ENCODE measurements at regions not wholly inside any gene's neighbourhood (a gene's known extent, or its start where the extent isn't known, plus 50 kb on each side); places are given as distances from the start of the nearest gene placed in this dataset.
"Not testable (repeated sequence)": the region's sequence is repeated elsewhere in the genome, so short reads cannot be mapped to it uniquely, and the experiment has no call there.

DNA sequence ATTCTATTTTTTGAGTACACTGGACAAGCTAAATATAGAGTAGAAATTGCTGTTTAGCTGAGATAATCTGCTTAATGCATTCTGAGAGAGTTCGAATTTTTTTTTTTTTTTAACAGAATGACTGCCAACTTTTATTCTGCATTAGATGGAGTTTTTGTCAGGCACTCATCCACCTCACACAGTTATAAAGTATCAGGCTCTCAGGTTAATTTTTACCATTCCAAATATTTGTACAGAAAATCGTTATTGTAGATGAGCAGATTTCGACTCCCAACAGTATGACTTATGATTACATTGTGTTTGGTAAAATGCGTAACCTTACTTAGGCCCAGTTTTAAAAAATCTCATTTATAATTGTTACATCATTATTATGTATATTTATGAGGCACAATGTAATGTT, 1731.0 kb downstream of the GRIK2 start:
- Histone ChIP-seq H3K9ac (ENCODE audit: low read depth, low read length) (no peak overlapping the region), H3K9me3 (ENCODE audit: control insufficient read depth, insufficient read depth, low read length) (no peaks in the 10 kb centered on the region), H3K36me3 (ENCODE audit: insufficient read depth, low read length) (no peaks in the 10 kb centered on the region)

DNA sequence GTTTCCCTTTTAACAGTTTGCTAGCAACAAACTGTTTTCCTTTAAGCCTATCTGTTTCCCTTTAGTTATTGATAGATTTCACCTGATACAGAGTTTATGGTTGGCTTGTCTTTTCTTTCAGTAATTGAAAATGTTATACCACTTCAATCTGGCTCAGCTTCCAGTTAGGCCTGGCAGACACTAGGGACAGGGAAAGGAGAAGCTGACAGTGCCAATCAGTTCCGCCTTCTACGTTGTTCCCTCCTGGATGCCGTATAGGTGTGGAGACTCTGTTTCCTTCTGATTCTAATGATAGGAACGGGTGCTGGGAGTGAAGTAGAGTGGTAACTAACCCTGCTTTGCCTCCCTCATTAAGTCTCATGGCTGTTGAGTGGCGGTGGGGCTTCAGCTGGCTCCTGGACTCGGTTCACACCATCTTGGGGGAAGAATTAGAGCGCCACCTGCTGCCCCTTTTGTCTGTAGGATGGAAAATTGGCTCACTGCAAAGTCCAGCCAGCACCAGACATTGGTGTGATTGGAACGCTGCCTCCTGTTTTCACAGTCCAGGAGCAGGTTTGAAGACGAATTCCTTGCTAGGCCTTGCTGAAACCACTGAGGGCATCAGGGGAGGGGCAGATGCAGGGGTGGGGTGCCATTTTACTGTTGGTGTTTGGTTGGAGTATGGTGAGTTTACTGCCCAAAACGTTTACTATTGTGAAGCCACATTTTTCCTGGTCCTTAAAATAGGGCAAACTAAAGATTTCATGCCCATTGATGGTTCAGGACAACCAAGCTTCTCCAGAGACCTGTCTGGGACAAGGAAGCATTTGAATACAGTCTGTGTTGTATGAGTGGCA, 1729.5 kb downstream of the GRIK2 start:
- Histone ChIP-seq H3K9me3 (ENCODE audit: control insufficient read depth, insufficient read depth, low read length) (no peaks in the 10 kb centered on the region), H3K9ac (ENCODE audit: low read depth, low read length) (no peak overlapping the region), H3K4me1 (ENCODE audit: insufficient read depth, low read length) (no peaks in the 10 kb centered on the region), H3K36me3 (ENCODE audit: insufficient read depth, low read length) (no peaks in the 10 kb centered on the region)

More for the DNA sequence above, 1731.0 kb downstream of the GRIK2 start:
- no peaks in the 10 kb centered on the region for H3K4me1 ChIP-seq (ENCODE audit: insufficient read depth, low read length)

DNA sequence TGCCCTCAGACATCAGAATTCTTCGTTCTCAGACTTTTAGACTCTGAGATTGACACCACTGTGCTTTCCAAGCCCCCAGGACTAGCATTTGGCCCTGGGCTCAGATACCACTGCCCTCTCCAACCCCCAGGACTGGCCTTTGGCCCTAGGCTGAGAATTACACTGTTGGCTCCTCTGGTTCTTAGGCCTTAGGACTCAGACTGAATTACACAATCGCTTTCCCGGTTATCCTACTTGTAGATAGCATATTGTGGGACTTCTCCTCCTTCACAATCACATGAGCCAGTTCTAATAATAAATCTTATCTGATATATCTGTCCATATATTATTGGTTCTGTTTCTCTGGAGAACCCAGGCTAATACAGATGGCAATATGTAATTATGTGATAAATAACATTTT, 1725.5 kb downstream of the GRIK2 start:
- no peaks in the 10 kb centered on the region for H3K9me3 ChIP-seq (ENCODE audit: control insufficient read depth, insufficient read depth, low read length)
- H3K4me1 ChIP-seq (ENCODE audit: insufficient read depth, low read length) = no peaks in the 10 kb centered on the region
- no peaks in the 10 kb centered on the region for H3K36me3 ChIP-seq (ENCODE audit: insufficient read depth, low read length)

DNA sequence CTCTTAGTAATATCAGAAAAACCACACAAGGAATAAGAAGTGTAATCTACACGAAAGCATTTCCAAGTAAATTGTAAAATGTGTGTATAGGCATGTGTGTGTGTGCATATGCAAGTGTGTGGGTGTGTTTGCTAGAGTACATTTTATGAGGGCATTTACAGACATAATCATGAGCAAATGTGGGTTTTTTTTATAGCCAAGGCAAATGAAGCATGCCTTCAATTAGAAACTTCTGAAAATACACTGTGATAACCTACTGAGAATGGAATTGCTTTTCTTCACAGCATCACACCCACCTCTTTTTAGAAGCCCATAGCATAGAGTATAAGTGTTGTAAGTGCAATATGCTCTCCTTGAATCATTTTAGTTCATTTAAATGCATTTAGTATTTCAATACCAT, 1721.1 kb downstream of the GRIK2 start:
- Histone ChIP-seq H3K9me3 (ENCODE audit: control insufficient read depth, insufficient read depth, low read length) (no peaks in the 10 kb centered on the region), H3K9ac (ENCODE audit: low read depth, low read length) (no peak overlapping the region), H3K36me3 (ENCODE audit: insufficient read depth, low read length) (no peaks in the 10 kb centered on the region), H3K4me1 (ENCODE audit: insufficient read depth, low read length) (no peaks in the 10 kb centered on the region)

More for the DNA sequence above, 1725.5 kb downstream of the GRIK2 start:
- H3K9ac ChIP-seq (ENCODE audit: low read depth, low read length) = no peak overlapping the region

DNA sequence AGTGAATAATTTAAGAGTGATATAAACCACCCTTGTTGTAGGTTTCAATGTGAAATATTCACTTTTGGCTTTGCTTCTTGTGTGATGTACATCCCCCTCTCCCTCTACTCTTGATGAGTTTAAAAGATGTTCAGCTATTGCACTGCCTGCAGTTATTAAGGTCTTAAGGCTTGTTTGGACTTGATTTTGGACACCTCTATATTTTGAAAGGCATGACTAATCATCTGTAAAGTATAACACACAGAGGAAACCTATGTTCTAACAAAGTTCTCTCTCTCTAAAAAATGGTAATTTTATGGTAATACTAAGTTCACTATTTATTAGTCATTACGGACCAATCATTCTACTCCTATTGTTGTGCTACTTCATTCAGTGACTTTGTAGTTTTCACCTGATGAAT, 1719.9 kb downstream of the GRIK2 start:
- Histone ChIP-seq H3K9ac (ENCODE audit: low read depth, low read length) (no peak overlapping the region), H3K36me3 (ENCODE audit: insufficient read depth, low read length) (no peaks in the 10 kb centered on the region), H3K4me1 (ENCODE audit: insufficient read depth, low read length) (no peaks in the 10 kb centered on the region), H3K9me3 (ENCODE audit: control insufficient read depth, insufficient read depth, low read length) (no peaks in the 10 kb centered on the region)

DNA sequence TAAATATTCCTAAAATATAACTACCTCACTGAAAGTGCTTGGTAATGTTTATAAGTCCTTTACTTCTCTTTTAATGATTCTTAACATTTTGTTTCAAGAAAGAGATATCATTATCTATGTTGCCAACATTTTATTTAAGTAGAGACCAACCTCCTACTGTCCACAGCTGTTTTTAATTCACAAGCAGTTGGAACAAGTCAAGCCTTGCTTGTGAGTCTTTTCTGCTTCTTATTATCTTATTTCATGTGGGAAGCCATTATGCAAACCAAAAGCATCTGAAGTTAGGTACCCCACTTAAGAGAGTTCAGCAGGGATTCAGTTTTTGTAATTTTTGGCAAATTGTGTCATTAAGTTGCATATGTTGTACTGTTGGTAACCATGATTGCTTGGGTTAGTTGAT, 1714.5 kb downstream of the GRIK2 start:
- Histone ChIP-seq H3K9me3 (ENCODE audit: control insufficient read depth, insufficient read depth, low read length) (no peaks in the 10 kb centered on the region), H3K36me3 (ENCODE audit: insufficient read depth, low read length) (no peaks in the 10 kb centered on the region), H3K9ac (ENCODE audit: low read depth, low read length) (no peak overlapping the region)

DNA sequence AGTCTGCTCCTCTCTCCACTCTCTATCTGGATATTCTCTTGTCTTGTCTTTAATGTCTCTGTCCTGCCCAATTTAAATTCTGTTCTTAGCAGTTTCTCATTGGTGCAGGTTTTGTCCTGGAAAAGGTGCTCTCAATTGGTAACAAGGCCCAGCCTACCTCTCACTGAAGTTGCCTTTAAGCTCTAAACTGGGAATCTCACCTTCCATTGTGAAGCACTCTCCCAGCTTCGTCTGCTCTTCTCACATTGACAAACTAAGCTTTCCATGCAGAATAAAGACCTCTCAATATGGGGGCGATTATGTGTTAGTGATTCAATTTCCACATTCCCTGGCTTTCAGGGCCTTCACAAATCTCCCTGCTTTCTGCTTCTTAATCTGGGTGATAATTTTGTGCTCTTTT, 1712.2 kb downstream of the GRIK2 start:
- no peaks in the 10 kb centered on the region for H3K4me1 ChIP-seq (ENCODE audit: insufficient read depth, low read length)
- no peaks in the 10 kb centered on the region for H3K9me3 ChIP-seq (ENCODE audit: control insufficient read depth, insufficient read depth, low read length)
- H3K36me3 ChIP-seq (ENCODE audit: insufficient read depth, low read length) = no peaks in the 10 kb centered on the region
- no peak overlapping the region for H3K9ac ChIP-seq (ENCODE audit: low read depth, low read length)

More for the DNA sequence above, 1714.5 kb downstream of the GRIK2 start:
- no peaks in the 10 kb centered on the region for H3K4me1 ChIP-seq (ENCODE audit: insufficient read depth, low read length)

DNA sequence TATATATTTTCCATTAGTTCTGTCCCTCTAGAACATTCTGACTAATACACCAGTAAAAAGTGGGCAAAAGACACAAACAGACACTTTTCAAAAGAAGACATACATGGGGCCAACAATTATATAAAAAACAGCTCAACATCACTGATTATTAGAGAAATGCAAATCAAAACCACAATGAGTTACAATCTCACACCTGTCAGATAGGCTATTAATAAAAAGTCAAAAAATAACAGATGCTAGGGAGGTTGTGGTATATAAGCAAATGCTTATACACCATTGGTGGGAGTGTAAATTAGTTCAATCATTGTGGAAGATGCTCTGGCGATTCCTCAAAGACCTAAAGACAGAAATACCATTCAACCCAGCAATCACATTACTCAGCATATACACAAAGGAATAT, 1707.8 kb downstream of the GRIK2 start:
- no peak overlapping the region for H3K9ac ChIP-seq (ENCODE audit: low read depth, low read length)
- no peaks in the 10 kb centered on the region for H3K9me3 ChIP-seq (ENCODE audit: control insufficient read depth, insufficient read depth, low read length)
- H3K36me3 ChIP-seq (ENCODE audit: insufficient read depth, low read length) = no peaks in the 10 kb centered on the region
- H3K4me1 ChIP-seq (ENCODE audit: insufficient read depth, low read length) = no peaks in the 10 kb centered on the region

DNA sequence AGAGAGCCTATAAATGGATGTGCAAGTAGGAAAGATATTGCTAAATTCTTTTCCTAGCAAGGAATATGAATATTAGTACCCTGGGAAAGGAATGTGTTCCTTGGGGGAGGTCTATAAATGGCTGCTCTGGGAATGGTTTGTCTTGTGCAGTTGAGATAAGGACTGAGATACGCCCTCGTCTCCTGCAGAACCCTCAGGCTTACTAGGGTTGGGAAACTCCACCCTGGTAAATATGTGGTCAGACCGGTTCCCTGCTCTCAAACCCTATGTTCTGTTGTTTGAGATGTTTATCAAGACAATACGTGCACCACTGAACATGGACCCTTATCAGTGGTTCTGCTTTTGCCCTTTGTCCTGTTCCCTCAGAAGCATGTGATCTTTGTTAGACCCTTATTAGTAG, 1698.9 kb downstream of the GRIK2 start:
- not testable (repeated sequence) for H3K9me3 ChIP-seq (ENCODE audit: control insufficient read depth, insufficient read depth, low read length); H3K4me1 ChIP-seq (ENCODE audit: insufficient read depth, low read length); H3K9ac ChIP-seq (ENCODE audit: low read depth, low read length); H3K36me3 ChIP-seq (ENCODE audit: insufficient read depth, low read length)

DNA sequence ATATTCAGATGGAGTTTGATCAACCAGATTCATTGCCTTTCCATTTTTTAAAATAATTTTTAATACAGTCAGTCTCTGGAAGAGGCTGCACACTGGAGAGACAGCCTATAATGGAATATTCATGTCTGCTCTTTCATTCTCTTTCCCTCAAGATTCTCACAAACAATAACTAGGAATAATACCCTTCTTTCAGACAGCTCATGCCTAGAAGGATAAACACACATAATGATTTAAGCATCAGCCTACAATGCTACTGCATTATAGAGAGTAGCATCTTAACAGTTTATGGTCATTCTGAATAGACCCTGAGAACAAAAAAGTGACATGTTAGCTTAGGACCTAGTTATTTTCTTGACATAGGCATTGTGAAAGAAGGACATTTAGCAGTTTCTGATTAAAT, 1692.3 kb downstream of the GRIK2 start:
- Histone ChIP-seq H3K9ac (ENCODE audit: low read depth, low read length) (no peak overlapping the region), H3K4me1 (ENCODE audit: insufficient read depth, low read length) (no peaks in the 10 kb centered on the region), H3K36me3 (ENCODE audit: insufficient read depth, low read length) (no peaks in the 10 kb centered on the region), H3K9me3 (ENCODE audit: control insufficient read depth, insufficient read depth, low read length) (no peaks in the 10 kb centered on the region)

DNA sequence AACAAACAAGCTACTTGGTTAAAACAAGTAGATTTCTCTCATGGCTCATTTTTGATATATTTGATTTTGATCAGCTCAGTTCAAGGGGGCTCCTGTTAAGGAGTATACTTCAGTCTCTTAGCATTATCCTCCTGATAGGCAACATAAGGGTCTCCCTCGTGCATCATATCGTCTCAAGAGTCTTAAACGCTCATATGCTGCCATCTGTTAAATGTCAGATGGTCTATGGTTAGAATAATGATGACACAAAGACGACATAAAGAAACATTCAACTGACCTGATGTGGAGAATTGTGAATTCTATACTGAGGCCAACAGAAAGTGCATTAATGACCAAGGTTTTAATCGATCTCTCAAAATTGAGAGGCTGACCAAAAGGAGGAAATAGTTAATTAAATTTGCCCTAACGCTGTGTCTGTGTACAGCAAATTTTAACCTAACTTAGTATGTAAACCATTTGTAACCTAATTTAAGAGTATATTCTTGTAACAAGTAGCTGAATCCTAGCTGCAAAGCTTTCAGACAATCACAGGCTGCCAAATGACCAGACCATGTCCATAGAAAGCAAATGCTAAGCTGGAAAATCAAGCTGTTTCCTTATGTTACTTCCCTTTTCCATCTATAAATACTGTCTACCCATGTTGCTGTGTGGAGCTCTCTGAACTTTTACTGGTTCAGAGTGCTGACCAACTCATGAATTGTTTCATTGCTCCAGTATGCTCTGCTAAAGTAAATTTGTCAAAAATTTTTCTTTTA, 1688.5 kb downstream of the GRIK2 start:
- Histone ChIP-seq H3K36me3 (ENCODE audit: insufficient read depth, low read length) (no peaks in the 10 kb centered on the region), H3K9ac (ENCODE audit: low read depth, low read length) (no peak overlapping the region), H3K9me3 (ENCODE audit: control insufficient read depth, insufficient read depth, low read length) (no peaks in the 10 kb centered on the region; the same call in 1 of the 2 replicates), H3K4me1 (ENCODE audit: insufficient read depth, low read length) (no peaks in the 10 kb centered on the region)

DNA sequence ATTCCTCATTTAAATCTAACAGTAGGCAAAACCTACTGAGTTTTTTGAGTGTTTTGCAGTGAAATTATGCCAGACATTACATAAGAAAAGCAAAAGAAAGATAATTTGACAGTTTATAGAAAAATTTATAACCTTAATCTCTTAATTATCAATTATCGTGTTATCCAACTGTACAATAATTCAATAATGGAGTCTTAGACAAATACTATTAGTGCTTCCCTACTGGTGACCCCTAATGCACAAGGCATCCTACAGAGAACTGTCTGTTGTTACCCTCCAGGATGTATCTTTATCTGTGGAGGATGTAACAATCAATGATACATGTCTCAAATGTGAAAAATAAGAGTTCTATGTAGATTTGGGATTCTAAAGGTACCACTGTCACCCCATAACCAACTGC, 1687.6 kb downstream of the GRIK2 start:
- no peaks in the 10 kb centered on the region for H3K36me3 ChIP-seq (ENCODE audit: insufficient read depth, low read length)
- no peak overlapping the region for H3K9ac ChIP-seq (ENCODE audit: low read depth, low read length)
- H3K4me1 ChIP-seq (ENCODE audit: insufficient read depth, low read length) = no peaks in the 10 kb centered on the region
- no peaks in the 10 kb centered on the region; the same call in 1 of the 2 replicates for H3K9me3 ChIP-seq (ENCODE audit: control insufficient read depth, insufficient read depth, low read length)

DNA sequence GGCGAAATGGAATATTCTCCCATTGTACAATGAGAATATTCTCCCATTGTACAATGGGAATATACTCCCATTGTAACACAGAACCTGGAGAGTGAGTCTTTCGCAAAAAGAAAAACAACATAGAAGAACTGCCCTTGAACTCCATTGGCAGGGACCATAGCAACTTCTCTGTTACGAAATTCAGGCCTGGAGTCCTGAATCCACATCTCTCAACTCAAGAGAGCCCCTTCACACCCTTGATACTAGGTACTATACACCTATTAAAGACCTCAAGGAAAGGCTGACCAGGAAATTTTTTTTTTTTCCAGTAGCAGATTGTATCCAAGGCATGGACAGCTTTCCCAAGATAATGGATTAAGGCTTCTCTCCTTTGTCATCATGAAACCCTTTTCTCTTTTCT, 1687.0 kb downstream of the GRIK2 start:
- Histone ChIP-seq H3K9me3 (ENCODE audit: control insufficient read depth, insufficient read depth, low read length) (no peaks in the 10 kb centered on the region; the same call in 1 of the 2 replicates), H3K4me1 (ENCODE audit: insufficient read depth, low read length) (no peaks in the 10 kb centered on the region), H3K9ac (ENCODE audit: low read depth, low read length) (no peak overlapping the region), H3K36me3 (ENCODE audit: insufficient read depth, low read length) (no peaks in the 10 kb centered on the region)

DNA sequence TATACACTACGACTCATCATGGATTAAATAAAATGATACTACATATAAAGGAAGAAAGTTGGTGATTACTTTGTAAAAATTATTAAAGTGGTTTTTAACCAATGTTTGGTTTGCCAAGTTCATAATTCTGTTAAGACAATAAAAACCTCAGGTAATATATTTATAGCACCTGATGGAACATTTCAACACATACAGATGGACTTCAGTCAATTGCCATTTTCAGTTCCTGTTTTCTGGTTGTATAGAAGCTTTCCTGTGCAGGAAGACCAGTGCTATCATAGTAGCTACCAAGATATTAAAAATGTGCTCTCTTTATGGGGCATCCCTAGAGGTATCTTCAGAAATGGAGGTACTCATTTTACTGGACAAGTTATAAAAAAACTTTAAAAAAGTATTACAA, 1686.4 kb downstream of the GRIK2 start:
- no peak overlapping the region for H3K9ac ChIP-seq (ENCODE audit: low read depth, low read length)
- no peaks in the 10 kb centered on the region for H3K4me1 ChIP-seq (ENCODE audit: insufficient read depth, low read length)
- H3K9me3 ChIP-seq (ENCODE audit: control insufficient read depth, insufficient read depth, low read length) = no peaks in the 10 kb centered on the region; the same call in 1 of the 2 replicates
- H3K36me3 ChIP-seq (ENCODE audit: insufficient read depth, low read length) = no peaks in the 10 kb centered on the region

DNA sequence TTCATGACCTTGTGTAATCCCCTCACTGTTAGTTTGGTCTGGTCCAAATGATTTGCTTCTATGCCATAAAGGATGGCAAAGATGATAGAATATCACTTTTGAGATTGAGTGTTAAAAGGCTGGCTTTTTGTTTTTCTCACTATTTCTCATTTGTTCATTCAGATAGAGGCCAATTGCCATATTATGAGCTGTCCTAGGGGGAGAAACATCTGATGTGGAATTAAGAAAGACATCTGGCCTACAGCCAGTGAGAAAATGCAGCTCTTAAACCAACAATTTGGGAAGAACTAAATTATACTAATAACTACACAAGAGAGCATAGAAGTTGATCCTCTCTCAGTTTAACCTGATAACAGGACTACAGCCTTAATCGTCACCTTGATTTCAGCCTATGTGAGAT, 1668.6 kb downstream of the GRIK2 start:
- no peaks in the 10 kb centered on the region for H3K4me1 ChIP-seq (ENCODE audit: insufficient read depth, low read length)
- no peaks in the 10 kb centered on the region for H3K9me3 ChIP-seq (ENCODE audit: control insufficient read depth, insufficient read depth, low read length)
- no peaks in the 10 kb centered on the region for H3K36me3 ChIP-seq (ENCODE audit: insufficient read depth, low read length)
- no peak overlapping the region for H3K9ac ChIP-seq (ENCODE audit: low read depth, low read length)
